Prostate gland (tissue), 2 donors: ENCODE measurements at regions not wholly inside any gene's neighbourhood (a gene's known extent, or its start where the extent isn't known, plus 50 kb on each side); places are given as distances from the start of the nearest gene placed in this dataset.

Source experiments
- DNase-seq: peaks from one replicate; pipeline ENCODE4 v3.0.0-alpha.2; 2019; ENCODE audit warnings: low spot score
- H3K27ac ChIP-seq, 2 donors: fragments of 200-600 bp; sonication (generic); 2 replicates each; pipeline ENCODE4 v1.5.1; 2017 to 2019
- H3K27me3 ChIP-seq: fragments of 200-600 bp; sonication (generic); replicated peaks from 2 replicates; pipeline ENCODE4 v1.5.1; 2019; ENCODE audit not compliant: insufficient read depth
- H3K36me3 ChIP-seq, 2 donors: fragments of 200-600 bp; sonication (generic); 1 replicate in 1 of 2; 2 replicates in 1 of 2; pipeline versions ENCODE4 v1.5.1 to v1.8.1; 2017 to 2019
- H3K4me1 ChIP-seq: fragments of 200-600 bp; sonication (generic); replicated peaks from 2 replicates; pipeline ENCODE4 v1.5.1; 2019
- H3K4me3 ChIP-seq, 2 donors: fragments of 200-600 bp; sonication (generic); 2 replicates each; pipeline ENCODE4 v1.5.1; 2017 to 2019
- H3K9me3 ChIP-seq: fragments of 200-600 bp; sonication (generic); 2 replicates; pipeline ENCODE4 v1.5.1; 2017
- CTCF ChIP-seq, 4 experiments: fragments of 200-600 bp in 2 of 4; fragments of 450-650 bp in 2 of 4; sonication (generic) in 2 of 4; IDR thresholded peaks; 1 replicate in 3 of 4; 2 replicates in 1 of 4; pipeline ENCODE4 v1.5.1; 2016 to 2019; ENCODE audit warnings: antibody characterized with exemption in 4 of 4, mild to moderate bottlenecking in 2 of 4, moderate library complexity in 2 of 4
- POLR2A ChIP-seq: fragments of 450-650 bp; IDR thresholded peaks from one replicate; pipeline ENCODE4 v1.6.1; 2016; ENCODE audit warnings: antibody characterized with exemption, mild to moderate bottlenecking
- POLR2AphosphoS5 ChIP-seq: sonication (generic); formaldehyde crosslinking; IDR thresholded peaks from one replicate; pipeline ENCODE4 v1.6.1; 2017; ENCODE audit warnings: antibody characterized with exemption
- WGBS: methylation state at CpG from one replicate; pipeline ENCODE4 v1.1.5; 2018; 5-methylcytosine and 5-hydroxymethylcytosine counted together
- intact Hi-C: fragments of 100-400 bp; cut with DNase I; formaldehyde crosslinking; loops from one replicate; pipeline ENCODE4 v1.14.2; 2022

- no peaks in the 10 kb centered on the region for H3K27me3 ChIP-seq
- intact Hi-C loops = no loop called here
- no peaks in the 10 kb centered on the region for H3K36me3 ChIP-seq
- H3K4me3 ChIP-seq = no peak overlapping the region
- no peak for DNase-seq
- H3K4me1 ChIP-seq = no peaks in the 10 kb centered on the region
- H3K9me3 ChIP-seq = no peaks in the 10 kb centered on the region
- TF ChIP-seq CTCF (IDR thresholded peaks at IDR 0.05) (no peak), POLR2A (no peak), POLR2AphosphoS5 (no peak)
- WGBS = 48% methylated on average over 1 of the region's 1 CpG
- no peak overlapping the region for H3K27ac ChIP-seq
These were observed 111.0 kb downstream of the DMAC1 start for GRCh38 chr9:7688626-7689025.

GRCh38 chr9:7676609-7677156, 122.9 kb downstream of the DMAC1 start:
- intact Hi-C loops = no loop called here
- no peaks in the 10 kb centered on the region for H3K9me3 ChIP-seq
- no peaks in the 10 kb centered on the region for H3K27me3 ChIP-seq
- H3K4me1 ChIP-seq = no peaks in the 10 kb centered on the region
- no peaks in the 10 kb centered on the region for H3K36me3 ChIP-seq
- no peak overlapping the region for H3K4me3 ChIP-seq
- 37% methylated on average over 4 of the region's 4 CpGs for WGBS
- H3K27ac ChIP-seq = no peak overlapping the region
- DNase-seq = peak; percentile 10
- peak; percentile 12 for TF ChIP-seq POLR2AphosphoS5
- TF ChIP-seq CTCF (IDR thresholded peaks at IDR 0.05) = no peak
- no peak for TF ChIP-seq POLR2A

- no peak for DNase-seq
- H3K36me3 ChIP-seq = no peaks in the 10 kb centered on the region
- 50% methylated on average over 2 of the region's 2 CpGs for WGBS
- H3K27me3 ChIP-seq = no peaks in the 10 kb centered on the region
- TF ChIP-seq POLR2AphosphoS5 (no peak), CTCF (IDR thresholded peaks at IDR 0.05) (no peak), POLR2A (no peak)
- no peaks in the 10 kb centered on the region for H3K9me3 ChIP-seq
- intact Hi-C loops = no loop called here
- no peak overlapping the region for H3K4me3 ChIP-seq
- H3K4me1 ChIP-seq = no peaks in the 10 kb centered on the region
- H3K27ac ChIP-seq = no peak overlapping the region
These were observed 127.7 kb downstream of the DMAC1 start for GRCh38 chr9:7671847-7672246.

- WGBS = 57% methylated on average over 1 of the region's 1 CpG
- Histone ChIP-seq H3K9me3 (no peaks in the 10 kb centered on the region), H3K4me1 (no peaks in the 10 kb centered on the region), H3K27ac (no peak overlapping the region), H3K4me3 (no peak overlapping the region), H3K27me3 (no peaks in the 10 kb centered on the region), H3K36me3 (no peaks in the 10 kb centered on the region)
- TF ChIP-seq POLR2AphosphoS5 (no peak), POLR2A (no peak), CTCF (IDR thresholded peaks at IDR 0.05) (no peak)
- intact Hi-C loops = no loop called here
- no peak for DNase-seq
These were observed 131.0 kb downstream of the DMAC1 start for GRCh38 chr9:7668541-7668940.

- DNase-seq = no peak
- intact Hi-C loops = no loop called here
- Histone ChIP-seq H3K27me3 (no peaks in the 10 kb centered on the region), H3K36me3 (no peaks in the 10 kb centered on the region), H3K27ac (no peak overlapping the region), H3K4me1 (no peaks in the 10 kb centered on the region), H3K9me3 (no peaks in the 10 kb centered on the region), H3K4me3 (no peak overlapping the region)
- 80% methylated on average over 3 of the region's 3 CpGs for WGBS
- TF ChIP-seq CTCF (IDR thresholded peaks at IDR 0.05) (no peak), POLR2A (no peak), POLR2AphosphoS5 (no peak)
These were observed 133.7 kb downstream of the DMAC1 start for GRCh38 chr9:7665874-7666273.
